ENCODE measurements at regions not wholly inside any gene's neighbourhood (a gene's known extent, or its start where the extent isn't known, plus 50 kb on each side); places are given as distances from the start of the nearest gene placed in this dataset.

- no peak for TF ChIP-seq ZBTB4 (CRISPR knock-in tag; IDR thresholded peaks at IDR 0.05)
Measured at GRCh38 chr4:125572601-125573000, 257.8 kb downstream of the FAT4 start (continued).

GRCh38 chr4:125573368-125573767 is 258.6 kb downstream of the FAT4 start:
- no TSS peak for BruUV-seq (replicated peaks)
- SMC1A ChIA-PET (ENCODE audit: uncharacterized antibody, unreplicated experiment): interaction anchor here (0.8 to 0.9 kb wide), 2 partner anchors 37 to 41 kb away, joined by 3 read pairs; no protein-coding TSS in a partner anchor
- in situ Hi-C loops (cut with MboI): no loop called here

More at GRCh38 chr4:125573368-125573767, 258.6 kb downstream of the FAT4 start:
- H2AFZ ChIP-seq (ENCODE audit: control insufficient read depth, low read depth, low read length): no peak overlapping the region
- no peak for TF ChIP-seq FOS (IDR thresholded peaks at IDR 0.05; ENCODE audit: borderline replicate concordance, extremely low read depth, insufficient read length)
- TF ChIP-seq TCF3 (IDR thresholded peaks at IDR 0.05; ENCODE audit: borderline replicate concordance, insufficient read depth, low read depth, low read length): no peak
- TF ChIP-seq BCLAF1 (IDR thresholded peaks at IDR 0.05): no peak
- no peaks in the 10 kb centered on the region for H4K20me1 ChIP-seq (ENCODE audit: control insufficient read depth, insufficient read depth)
- no peaks in the 10 kb centered on the region for H3K79me2 ChIP-seq (ENCODE audit: control insufficient read depth, insufficient read depth, low read length)
- intact Hi-C loops (cut with micrococcal nuclease; ENCODE audit: unreplicated experiment): no loop called here
- no peak overlapping the region for H3K27ac ChIP-seq (ENCODE audit: control insufficient read depth, insufficient read depth)
- H3K4me2 ChIP-seq (ENCODE audit: control insufficient read depth, insufficient read depth): no peak overlapping the region
- no peaks in the 10 kb centered on the region for H3K27me3 ChIP-seq (replicated peaks in 1 of 2; ENCODE audit: control insufficient read depth in 2 of 2, insufficient read depth in 2 of 2, low read length in 1 of 2)
- RAD21 ChIA-PET (ENCODE audit: unreplicated experiment): no interaction called here
- CTCF ChIA-PET: no interaction called here
- no peak for ATAC-seq
- FAIRE-seq: no peak
- H3K4me1 ChIP-seq (ENCODE audit: control insufficient read depth, insufficient read depth, low read length): no peaks in the 10 kb centered on the region
- H3K36me3 ChIP-seq (ENCODE audit: control insufficient read depth in 2 of 2, insufficient read depth in 2 of 2, low read length in 1 of 2): no peaks in the 10 kb centered on the region
- H3K9me3 ChIP-seq (replicated peaks; ENCODE audit: control insufficient read depth, insufficient read depth, low read length): no peaks in the 10 kb centered on the region
- no peak overlapping the region for H3K4me3 ChIP-seq
- DNase-seq (ENCODE audit: low read depth, low spot score): no peak
- 74% methylated on average over 3 of the region's 3 CpGs for WGBS (ENCODE audit: insufficient coverage, insufficient replicate concordance, low lambda C conversion rate, missing lambda C conversion rate)
- POLR2A ChIA-PET: no interaction called here
- no peak overlapping the region for H3K9ac ChIP-seq (ENCODE audit: control insufficient read depth, insufficient read depth, low read length)
